Lower lobe of right lung (tissue), 2 donors: ENCODE measurements at regions not wholly inside any gene's neighbourhood (a gene's known extent, or its start where the extent isn't known, plus 50 kb on each side); places are given as distances from the start of the nearest gene placed in this dataset.
"Not testable (repeated sequence)": the region's sequence is repeated elsewhere in the genome, so short reads cannot be mapped to it uniquely, and the experiment has no call there.

Experiments
- ATAC-seq, 2 donors: fragments of 200-7000 bp; cut with Tn5 transposase; one replicate each; pipeline ENCODE4 v1.9.1; 2020 to 2022; ENCODE audit warnings: mild to moderate bottlenecking in 2 of 2, moderate library complexity in 2 of 2
- DNase-seq: peaks from one replicate; pipeline ENCODE4 v3.0.0-alpha.2; 2020
- H3K27ac ChIP-seq: fragments of 200-600 bp; one replicate; pipeline ENCODE4 v1.8.0; 2022
- H3K27me3 ChIP-seq: fragments of 200-600 bp; one replicate; pipeline ENCODE4 v1.8.0; 2022; ENCODE audit warnings: low read depth
- H3K36me3 ChIP-seq: fragments of 200-600 bp; one replicate; pipeline ENCODE4 v1.8.0; 2022; ENCODE audit warnings: mild to moderate bottlenecking
- H3K4me1 ChIP-seq: fragments of 200-600 bp; one replicate; pipeline ENCODE4 v1.8.0; 2022
- H3K4me3 ChIP-seq: fragments of 200-600 bp; one replicate; pipeline ENCODE4 v1.8.0; 2022; ENCODE audit warnings: mild to moderate bottlenecking
- H3K9me3 ChIP-seq: fragments of 200-600 bp; one replicate; pipeline ENCODE4 v1.8.0; 2022
- intact Hi-C: fragments of 100-400 bp; cut with DNase I; formaldehyde crosslinking; loops from one replicate; pipeline ENCODE4 v1.11.0; 2022
- TF ChIP-seq, protein P1 (sequence below): fragments of 200-600 bp; IDR thresholded peaks from one replicate; pipeline ENCODE4 v1.8.0; 2022; ENCODE audit warnings: antibody characterized with exemption, mild to moderate bottlenecking
- donor health status: DM: no; HTN: yes; CAD: no; lungs with severe emphysema.

DNA sequence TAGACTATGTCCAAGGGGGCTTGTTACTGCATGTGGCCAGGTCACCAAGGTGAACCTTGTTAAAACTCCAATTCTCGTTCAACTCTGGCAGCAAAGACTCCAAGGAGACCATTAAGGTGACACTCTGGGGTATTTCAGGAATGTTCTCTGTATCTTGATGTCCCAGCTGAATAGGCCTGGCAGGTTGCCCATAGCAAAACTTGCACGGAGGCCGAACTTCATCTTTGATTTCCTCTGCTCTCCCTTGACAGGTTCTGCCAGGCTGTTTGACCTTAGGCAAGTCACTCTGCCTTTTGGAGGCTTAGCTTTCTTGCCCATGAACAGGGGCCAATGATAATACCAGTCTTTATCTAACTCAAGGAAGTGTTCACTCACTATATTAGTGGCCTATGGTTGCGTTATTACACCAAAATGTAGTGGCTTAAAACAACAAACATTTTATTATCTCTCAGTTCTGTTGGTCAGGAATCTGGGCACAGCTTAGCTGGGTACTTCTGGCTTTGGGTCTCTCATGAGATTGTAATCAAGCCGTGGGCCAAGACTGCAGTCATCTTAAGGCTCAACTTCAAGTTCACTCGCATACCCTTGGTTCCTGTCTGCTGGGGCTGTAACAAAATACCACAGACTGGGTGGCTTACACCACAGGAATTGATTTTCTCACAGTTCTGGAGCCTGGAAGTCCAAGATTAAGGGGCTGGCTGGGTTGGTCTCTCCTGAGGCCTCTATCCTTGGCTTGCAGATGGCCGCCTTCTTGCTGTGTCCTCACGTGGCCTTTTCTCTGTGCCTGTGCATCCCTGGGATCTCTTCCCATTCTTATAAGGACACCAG lies 168.5 kb downstream of the UTP18 start:
- H3K36me3 ChIP-seq, result no peaks in the 10 kb centered on the region
- no peak overlapping the region for H3K4me3 ChIP-seq
- no peaks in the 10 kb centered on the region for H3K9me3 ChIP-seq
- intact Hi-C loops, result no loop called here
- no peak for DNase-seq
- H3K4me1 ChIP-seq, result no peaks in the 10 kb centered on the region
- no peak overlapping the region for H3K27ac ChIP-seq
- H3K27me3 ChIP-seq, result no peaks in the 10 kb centered on the region
- TF ChIP-seq, protein P1, sequence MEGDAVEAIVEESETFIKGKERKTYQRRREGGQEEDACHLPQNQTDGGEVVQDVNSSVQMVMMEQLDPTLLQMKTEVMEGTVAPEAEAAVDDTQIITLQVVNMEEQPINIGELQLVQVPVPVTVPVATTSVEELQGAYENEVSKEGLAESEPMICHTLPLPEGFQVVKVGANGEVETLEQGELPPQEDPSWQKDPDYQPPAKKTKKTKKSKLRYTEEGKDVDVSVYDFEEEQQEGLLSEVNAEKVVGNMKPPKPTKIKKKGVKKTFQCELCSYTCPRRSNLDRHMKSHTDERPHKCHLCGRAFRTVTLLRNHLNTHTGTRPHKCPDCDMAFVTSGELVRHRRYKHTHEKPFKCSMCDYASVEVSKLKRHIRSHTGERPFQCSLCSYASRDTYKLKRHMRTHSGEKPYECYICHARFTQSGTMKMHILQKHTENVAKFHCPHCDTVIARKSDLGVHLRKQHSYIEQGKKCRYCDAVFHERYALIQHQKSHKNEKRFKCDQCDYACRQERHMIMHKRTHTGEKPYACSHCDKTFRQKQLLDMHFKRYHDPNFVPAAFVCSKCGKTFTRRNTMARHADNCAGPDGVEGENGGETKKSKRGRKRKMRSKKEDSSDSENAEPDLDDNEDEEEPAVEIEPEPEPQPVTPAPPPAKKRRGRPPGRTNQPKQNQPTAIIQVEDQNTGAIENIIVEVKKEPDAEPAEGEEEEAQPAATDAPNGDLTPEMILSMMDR, result no peak
- no peak for ATAC-seq

DNA sequence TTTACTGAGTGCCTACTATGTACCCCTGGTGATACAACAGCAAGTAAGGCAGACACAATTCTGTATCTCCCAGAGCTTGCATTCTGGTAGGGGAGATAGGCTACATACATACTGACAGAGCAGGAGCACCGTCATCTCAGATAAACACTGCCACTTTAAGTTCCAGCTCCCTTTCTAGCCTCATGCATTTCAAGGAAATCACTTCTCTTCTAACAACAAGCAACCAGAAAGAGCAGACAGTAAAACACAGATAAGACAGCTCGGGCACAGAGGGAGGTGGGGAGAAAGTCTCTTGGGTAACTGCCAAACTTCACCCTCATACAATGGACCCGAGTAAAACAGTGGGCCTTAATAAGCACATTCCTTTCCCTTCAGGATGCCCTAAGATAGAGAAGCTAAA lies 169.6 kb downstream of the UTP18 start:
- H3K36me3 ChIP-seq, ATAC-seq, intact Hi-C loops, H3K27me3 ChIP-seq, H3K9me3 ChIP-seq, DNase-seq, H3K4me3 ChIP-seq, H3K4me1 ChIP-seq, H3K27ac ChIP-seq: not testable (repeated sequence)

DNA sequence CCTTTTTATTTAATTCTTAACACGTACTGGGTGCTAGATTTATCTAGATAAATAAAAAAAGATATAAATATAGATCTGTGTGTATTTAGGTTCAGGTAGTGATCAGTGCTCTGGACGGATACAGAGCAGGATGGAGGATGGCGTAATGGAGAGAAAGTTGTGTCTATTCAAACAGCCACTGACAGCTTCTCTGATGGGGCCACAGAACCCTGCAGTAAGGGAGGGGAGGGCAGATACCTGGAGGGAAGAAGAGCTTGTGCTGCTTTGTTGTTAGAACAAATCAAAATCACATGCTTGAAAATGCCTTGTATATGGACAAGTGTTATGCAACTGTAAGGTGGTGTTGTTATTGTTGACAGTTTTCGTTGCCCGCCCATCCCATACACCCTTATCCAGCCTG lies 170.2 kb downstream of the UTP18 start:
- no peak overlapping the region for H3K4me3 ChIP-seq
- DNase-seq (no peak), ATAC-seq (no peak)
- H3K36me3 ChIP-seq, result no peaks in the 10 kb centered on the region
- H3K27me3 ChIP-seq, result no peaks in the 10 kb centered on the region
- no peaks in the 10 kb centered on the region for H3K9me3 ChIP-seq
- no peaks in the 10 kb centered on the region for H3K4me1 ChIP-seq
- intact Hi-C loops, result no loop called here
- no peak overlapping the region for H3K27ac ChIP-seq
- TF ChIP-seq, protein P1, result no peak

DNA sequence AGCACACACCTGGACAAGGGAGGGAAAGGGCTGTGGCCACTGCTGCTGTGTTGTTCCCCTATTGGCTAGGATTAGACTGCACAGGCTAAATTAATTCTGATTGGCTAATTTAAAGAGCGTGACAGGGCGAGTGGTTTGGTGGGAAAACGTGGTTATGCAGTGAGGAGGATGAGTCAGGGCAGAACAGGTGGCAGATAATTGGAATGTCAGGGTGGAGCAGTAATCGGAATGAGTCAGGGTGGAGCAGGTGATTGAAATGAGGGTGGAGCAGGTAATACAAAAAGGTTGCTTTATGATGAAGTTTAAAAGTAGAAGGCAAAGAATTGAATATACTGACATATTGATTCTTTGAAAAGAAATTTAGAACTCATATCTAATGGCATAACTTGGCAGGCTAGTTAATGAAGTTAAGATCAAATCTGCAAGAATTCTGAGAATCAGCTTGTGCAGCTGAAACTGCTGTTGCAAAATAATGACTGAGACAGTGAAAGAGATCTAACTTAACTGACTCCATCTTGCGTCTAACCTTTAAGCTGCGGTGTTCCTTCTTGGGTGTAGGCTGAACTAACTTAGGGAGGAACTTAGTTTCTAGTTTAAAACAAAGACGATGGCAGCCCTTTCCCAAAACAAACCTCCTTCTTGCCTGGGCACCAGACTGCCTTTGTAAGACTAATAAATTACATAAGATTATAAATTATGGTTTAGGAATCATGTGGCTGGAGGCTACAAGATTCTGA lies 174.3 kb downstream of the UTP18 start:
- Histone ChIP-seq H3K4me3 (no peak overlapping the region), H3K27me3 (no peaks in the 10 kb centered on the region), H3K4me1 (no peaks in the 10 kb centered on the region), H3K9me3 (no peaks in the 10 kb centered on the region), H3K36me3 (no peaks in the 10 kb centered on the region), H3K27ac (no peak overlapping the region)
- intact Hi-C loops, result no loop called here
- TF ChIP-seq, protein P1, result no peak
- DNase-seq (no peak), ATAC-seq (no peak)

DNA sequence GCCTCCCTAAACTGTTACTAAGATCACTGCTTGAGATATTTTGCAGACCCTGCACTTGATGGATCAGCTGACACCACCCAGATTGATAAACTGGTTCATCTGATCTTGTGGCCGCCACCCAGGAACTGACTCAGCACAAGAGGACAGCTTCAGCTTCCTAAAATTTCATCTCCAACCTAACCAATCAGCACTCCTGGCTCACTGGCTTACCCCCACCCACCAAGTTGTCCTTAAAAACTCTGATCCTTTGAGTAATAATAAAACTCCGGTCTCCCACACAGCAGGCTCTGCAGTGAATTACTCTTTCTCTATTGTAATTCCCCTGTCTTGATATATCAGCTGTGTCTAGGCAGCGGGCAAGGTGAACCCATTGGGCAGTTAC lies 174.8 kb downstream of the UTP18 start:
- Histone ChIP-seq H3K4me1 (no peaks in the 10 kb centered on the region), H3K27me3 (no peaks in the 10 kb centered on the region), H3K4me3 (no peak overlapping the region), H3K9me3 (no peaks in the 10 kb centered on the region), H3K36me3 (no peaks in the 10 kb centered on the region), H3K27ac (no peak overlapping the region)
- DNase-seq (no peak), ATAC-seq (no peak)
- TF ChIP-seq, protein P1, result no peak
- intact Hi-C loops, result no loop called here

DNA sequence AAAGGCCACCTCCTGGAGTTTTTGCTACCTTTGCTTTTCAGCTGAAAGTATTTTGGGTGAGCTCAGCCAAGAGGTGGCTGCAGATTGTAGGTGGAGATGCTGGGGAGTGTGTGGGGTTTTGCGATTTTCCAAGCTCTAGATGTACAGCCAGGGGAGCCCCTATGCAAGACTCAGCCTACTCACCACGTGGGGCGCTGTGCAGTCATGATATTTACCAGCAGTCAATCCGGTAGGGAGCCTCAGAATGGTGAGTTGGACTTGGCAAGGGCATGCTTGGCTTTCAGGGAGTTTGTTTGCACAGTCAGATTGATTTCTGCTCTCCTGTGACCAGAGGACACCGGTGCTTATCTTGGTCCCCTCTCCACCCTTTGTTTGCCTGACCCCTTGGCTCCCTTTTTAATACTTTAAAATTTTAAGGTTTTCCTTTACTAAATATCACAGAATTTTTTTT lies 175.3 kb downstream of the UTP18 start:
- ATAC-seq, result peak; percentile 79 to 85

More for the DNA sequence above, 175.3 kb downstream of the UTP18 start:
- no peaks in the 10 kb centered on the region for H3K4me1 ChIP-seq
- no peak overlapping the region for H3K27ac ChIP-seq
- intact Hi-C loops, result no loop called here
- DNase-seq, result peak; percentile 61
- H3K36me3 ChIP-seq, result no peaks in the 10 kb centered on the region
- TF ChIP-seq, protein P1, result peak; percentile 34
- H3K27me3 ChIP-seq, result no peaks in the 10 kb centered on the region
- no peak overlapping the region for H3K4me3 ChIP-seq
- H3K9me3 ChIP-seq, result no peaks in the 10 kb centered on the region
